ENCODE measurements at regions not wholly inside any gene's neighbourhood (a gene's known extent, or its start where the extent isn't known, plus 50 kb on each side); places are given as distances from the start of the nearest gene placed in this dataset.
"Not testable (repeated sequence)": the region's sequence is repeated elsewhere in the genome, so short reads cannot be mapped to it uniquely, and the experiment has no call there.

GRCh38 chr2:187782301-187782700, 228.1 kb upstream of the TFPI start:
- no peaks in the 10 kb centered on the region for H3K27me3 Mint-ChIP-seq (ENCODE audit: low read depth in 3 of 3)

GRCh38 chr2:187783446-187783845, 229.2 kb upstream of the TFPI start:
- H3K27me3 ChIP-seq (ENCODE audit: control insufficient read depth in 2 of 2, insufficient read depth in 2 of 2, low read length in 2 of 2), result no peaks in the 10 kb centered on the region
- H3K9me3 ChIP-seq (replicated peaks in 1 of 2; ENCODE audit: control insufficient read depth in 1 of 2, insufficient read depth in 1 of 2, low read length in 2 of 2), result no peaks in the 10 kb centered on the region
- no peaks in the 10 kb centered on the region for H3K36me3 ChIP-seq (replicated peaks in 1 of 2; ENCODE audit: control insufficient read depth in 1 of 2, insufficient read depth in 2 of 2, low read length in 2 of 2)
- H3K27ac Mint-ChIP-seq, result no peak overlapping the region
- peaks cover 0 to 2% (median 0%) of the 10 kb centered on the region in 7 donors for H3K9me3 Mint-ChIP-seq
- H3K9ac ChIP-seq (ENCODE audit: insufficient read depth, low read length, poor library complexity, severe bottlenecking), result no peak overlapping the region
- H3K4me3 Mint-ChIP-seq, result no peak overlapping the region
- H3K4me3 ChIP-seq (replicated peaks in 1 of 3; ENCODE audit: low read depth in 2 of 3, low read length in 3 of 3), result no peak overlapping the region
- no peaks in the 10 kb centered on the region for H3K4me1 Mint-ChIP-seq
- H3K79me2 ChIP-seq (ENCODE audit: insufficient read depth, low read length), result no peaks in the 10 kb centered on the region
- no peaks in the 10 kb centered on the region for H3K36me3 Mint-ChIP-seq
- intact Hi-C loops (cut with micrococcal nuclease), result no loop called here
- no peak overlapping the region for H2AFZ ChIP-seq (ENCODE audit: insufficient read depth, low read depth, low read length, poor library complexity, severe bottlenecking)
- H4K20me1 ChIP-seq (ENCODE audit: insufficient read depth, low read length), result no peaks in the 10 kb centered on the region
- no peak overlapping the region for H3K4me2 ChIP-seq (replicated peaks; ENCODE audit: extremely low read depth, low read length, poor library complexity, severe bottlenecking)
- no peak for DNase-seq
- WGBS (ENCODE audit: insufficient coverage), result no CpG with 5 or more reads among the region's 1 CpG
- no peak overlapping the region for H3K27ac ChIP-seq (ENCODE audit: low read depth in 1 of 2, low read length in 2 of 2)
- TF ChIP-seq CTCF (IDR thresholded peaks at IDR 0.05), result no peak
- H3K27me3 Mint-ChIP-seq (ENCODE audit: low read depth in 3 of 3), result no peaks in the 10 kb centered on the region
- H3K4me1 ChIP-seq (ENCODE audit: control insufficient read depth in 1 of 2, insufficient read depth in 2 of 2, low read length in 2 of 2), result no peaks in the 10 kb centered on the region

More at GRCh38 chr2:187782301-187782700, 228.1 kb upstream of the TFPI start:
- Histone ChIP-seq H3K4me1 (ENCODE audit: control insufficient read depth in 1 of 2, insufficient read depth in 2 of 2, low read length in 2 of 2) (no peaks in the 10 kb centered on the region), H4K20me1 (ENCODE audit: insufficient read depth, low read length) (no peaks in the 10 kb centered on the region), H3K4me2 (replicated peaks; ENCODE audit: extremely low read depth, low read length, poor library complexity, severe bottlenecking) (no peak overlapping the region), H3K36me3 (replicated peaks in 1 of 2; ENCODE audit: control insufficient read depth in 1 of 2, insufficient read depth in 2 of 2, low read length in 2 of 2) (no peaks in the 10 kb centered on the region), H3K9ac (ENCODE audit: insufficient read depth, low read length, poor library complexity, severe bottlenecking) (no peak overlapping the region), H3K27me3 (ENCODE audit: control insufficient read depth in 2 of 2, insufficient read depth in 2 of 2, low read length in 2 of 2) (no peaks in the 10 kb centered on the region), H3K9me3 (replicated peaks in 1 of 2; ENCODE audit: control insufficient read depth in 1 of 2, insufficient read depth in 1 of 2, low read length in 2 of 2) (no peaks in the 10 kb centered on the region), H3K4me3 (replicated peaks in 1 of 3; ENCODE audit: low read depth in 2 of 3, low read length in 3 of 3) (no peak overlapping the region), H3K27ac (ENCODE audit: low read depth in 1 of 2, low read length in 2 of 2) (no peak overlapping the region), H3K79me2 (ENCODE audit: insufficient read depth, low read length) (no peaks in the 10 kb centered on the region), H2AFZ (ENCODE audit: insufficient read depth, low read depth, low read length, poor library complexity, severe bottlenecking) (no peak overlapping the region)
- H3K4me1 Mint-ChIP-seq, result no peaks in the 10 kb centered on the region
- no peak overlapping the region for H3K4me3 Mint-ChIP-seq
- TF ChIP-seq CTCF (IDR thresholded peaks at IDR 0.05), result no peak
- H3K27ac Mint-ChIP-seq, result no peak overlapping the region
- H3K36me3 Mint-ChIP-seq, result no peaks in the 10 kb centered on the region
- no peak for DNase-seq
- intact Hi-C loops (cut with micrococcal nuclease), result no loop called here
- no peaks in the 10 kb centered on the region for H3K9me3 Mint-ChIP-seq

GRCh38 chr2:187784138-187784537, 229.9 kb upstream of the TFPI start:
- H3K4me3 Mint-ChIP-seq; H3K9me3 ChIP-seq (replicated peaks in 1 of 2; ENCODE audit: control insufficient read depth in 1 of 2, insufficient read depth in 1 of 2, low read length in 2 of 2); H3K27ac Mint-ChIP-seq; H3K4me2 ChIP-seq (replicated peaks; ENCODE audit: extremely low read depth, low read length, poor library complexity, severe bottlenecking); H3K4me1 Mint-ChIP-seq; H3K9me3 Mint-ChIP-seq; H3K36me3 ChIP-seq (replicated peaks in 1 of 2; ENCODE audit: control insufficient read depth in 1 of 2, insufficient read depth in 2 of 2, low read length in 2 of 2); H3K9ac ChIP-seq (ENCODE audit: insufficient read depth, low read length, poor library complexity, severe bottlenecking); DNase-seq; H3K27ac ChIP-seq (ENCODE audit: low read depth in 1 of 2, low read length in 2 of 2); H3K4me1 ChIP-seq (ENCODE audit: control insufficient read depth in 1 of 2, insufficient read depth in 2 of 2, low read length in 2 of 2); intact Hi-C loops (cut with micrococcal nuclease); H3K36me3 Mint-ChIP-seq; H3K79me2 ChIP-seq (ENCODE audit: insufficient read depth, low read length); H3K4me3 ChIP-seq (replicated peaks in 1 of 3; ENCODE audit: low read depth in 2 of 3, low read length in 3 of 3); H2AFZ ChIP-seq (ENCODE audit: insufficient read depth, low read depth, low read length, poor library complexity, severe bottlenecking); H4K20me1 ChIP-seq (ENCODE audit: insufficient read depth, low read length); H3K27me3 ChIP-seq (ENCODE audit: control insufficient read depth in 2 of 2, insufficient read depth in 2 of 2, low read length in 2 of 2); H3K27me3 Mint-ChIP-seq (ENCODE audit: low read depth in 3 of 3): not testable (repeated sequence)
- no CpG with 5 or more reads among the region's 3 CpGs for WGBS (ENCODE audit: insufficient coverage)

All from CD14-positive monocyte (primary cell).